K562 (cell line): ENCODE measurements at regions not wholly inside any gene's neighbourhood (a gene's known extent, or its start where the extent isn't known, plus 50 kb on each side); places are given as distances from the start of the nearest gene placed in this dataset.

Experiments
- E4F1 ChIP-seq: fragments of 250-450 bp; sonication (Bioruptor Pico); IDR thresholded peaks from 2 replicates; pipeline ENCODE4 v1.5.0; 2021; ENCODE audit warnings: mild to moderate bottlenecking, borderline replicate concordance
- POLR2A ChIP-seq: fragments of 450-650 bp; conservative IDR thresholded peaks from 2 replicates; pipeline ENCODE4 v1.6.1; 2016
- RNF2 ChIP-seq: sonication (generic); IDR thresholded peaks from 2 replicates; pipeline ENCODE4 v1.6.1; 2016
- SIX5 ChIP-seq, 2 experiments: IDR thresholded peaks; 2 replicates each; pipeline ENCODE4 v1.6.1; 2011; ENCODE audit warnings: low read length in 2 of 2, borderline replicate concordance in 1 of 2, low read depth in 1 of 2, mild to moderate bottlenecking in 1 of 2, moderate library complexity in 1 of 2; ENCODE audit not compliant: insufficient read depth in 1 of 2
- TEAD2 ChIP-seq: fragments of 450-650 bp; IDR thresholded peaks from 2 replicates; pipeline ENCODE4 v1.6.1; 2016; ENCODE audit warnings: missing genetic modification characterization, control low read depth, missing compliant biosample characterization
- ZBTB7A ChIP-seq: IDR thresholded peaks from 2 replicates; pipeline ENCODE4 v1.6.1; 2011; ENCODE audit warnings: low read depth, mild to moderate bottlenecking, low read length, moderate library complexity, borderline replicate concordance; ENCODE audit not compliant: control insufficient read depth
- ZNF76 ChIP-seq: fragments of 250-450 bp; sonication (Bioruptor Pico); IDR thresholded peaks from 2 replicates; pipeline ENCODE4 v1.4.0; 2020; ENCODE audit warnings: mild to moderate bottlenecking, moderate library complexity, borderline replicate concordance
- TF ChIP-seq, protein P1 (sequence below): fragments of 250-450 bp; sonication (Bioruptor Pico); IDR thresholded peaks from 2 replicates; pipeline ENCODE4 v1.5.0; 2020; ENCODE audit warnings: mild to moderate bottlenecking
- TF ChIP-seq, protein P2 (sequence below): fragments of 200-800 bp; sonication (Bioruptor generic); IDR thresholded peaks from 2 replicates; pipeline ENCODE4 v1.6.1; 2017; ENCODE audit warnings: missing genetic modification characterization, missing compliant biosample characterization

- TF ChIP-seq, protein P1, sequence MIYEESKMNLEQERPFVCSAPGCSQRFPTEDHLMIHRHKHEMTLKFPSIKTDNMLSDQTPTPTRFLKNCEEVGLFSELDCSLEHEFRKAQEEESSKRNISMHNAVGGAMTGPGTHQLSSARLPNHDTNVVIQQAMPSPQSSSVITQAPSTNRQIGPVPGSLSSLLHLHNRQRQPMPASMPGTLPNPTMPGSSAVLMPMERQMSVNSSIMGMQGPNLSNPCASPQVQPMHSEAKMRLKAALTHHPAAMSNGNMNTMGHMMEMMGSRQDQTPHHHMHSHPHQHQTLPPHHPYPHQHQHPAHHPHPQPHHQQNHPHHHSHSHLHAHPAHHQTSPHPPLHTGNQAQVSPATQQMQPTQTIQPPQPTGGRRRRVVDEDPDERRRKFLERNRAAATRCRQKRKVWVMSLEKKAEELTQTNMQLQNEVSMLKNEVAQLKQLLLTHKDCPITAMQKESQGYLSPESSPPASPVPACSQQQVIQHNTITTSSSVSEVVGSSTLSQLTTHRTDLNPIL (CRISPR knock-in tag): no peak
- TF ChIP-seq ZBTB7A (no peak), E4F1 (CRISPR knock-in tag) (no peak), POLR2A (no peak), TEAD2 (tag) (no peak), ZNF76 (no peak), SIX5 (IDR thresholded peaks at IDR 0.05; ENCODE audit: borderline replicate concordance in 1 of 2, insufficient read depth in 1 of 2, low read depth in 1 of 2, low read length in 2 of 2) (no peak), RNF2 (no peak)
- TF ChIP-seq, protein P2, sequence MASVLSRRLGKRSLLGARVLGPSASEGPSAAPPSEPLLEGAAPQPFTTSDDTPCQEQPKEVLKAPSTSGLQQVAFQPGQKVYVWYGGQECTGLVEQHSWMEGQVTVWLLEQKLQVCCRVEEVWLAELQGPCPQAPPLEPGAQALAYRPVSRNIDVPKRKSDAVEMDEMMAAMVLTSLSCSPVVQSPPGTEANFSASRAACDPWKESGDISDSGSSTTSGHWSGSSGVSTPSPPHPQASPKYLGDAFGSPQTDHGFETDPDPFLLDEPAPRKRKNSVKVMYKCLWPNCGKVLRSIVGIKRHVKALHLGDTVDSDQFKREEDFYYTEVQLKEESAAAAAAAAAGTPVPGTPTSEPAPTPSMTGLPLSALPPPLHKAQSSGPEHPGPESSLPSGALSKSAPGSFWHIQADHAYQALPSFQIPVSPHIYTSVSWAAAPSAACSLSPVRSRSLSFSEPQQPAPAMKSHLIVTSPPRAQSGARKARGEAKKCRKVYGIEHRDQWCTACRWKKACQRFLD (CRISPR knock-in tag): no peak
Measured at GRCh38 chr10:111551001-111551400, 474.2 kb downstream of the ADRA2A start.
